Fibroblast of the aortic adventitia (primary cell): ENCODE measurements at regions not wholly inside any gene's neighbourhood (a gene's known extent, or its start where the extent isn't known, plus 50 kb on each side); places are given as distances from the start of the nearest gene placed in this dataset.

Experiments
- DNase-seq: peaks from one replicate; pipeline ENCODE4 v3.0.0-alpha.2; 2010; ENCODE audit warnings: low read depth
- H3K4me3 ChIP-seq: 2 replicates; pipeline ENCODE4 v1.5.1; 2011; ENCODE audit warnings: low read depth, mild to moderate bottlenecking, control low read depth, low read length, moderate library complexity
- CTCF ChIP-seq: IDR thresholded peaks from 2 replicates; pipeline ENCODE4 v1.5.1; 2011; ENCODE audit warnings: mild to moderate bottlenecking, low read length, control low read depth, inconsistent platforms; ENCODE audit not compliant: insufficient read depth

GRCh38 chr12:84492351-84492883 lies 420.2 kb downstream of the SLC6A15 start:
- DNase-seq: no peak
- H3K4me3 ChIP-seq: no peak overlapping the region
- no peak for TF ChIP-seq CTCF

- DNase-seq: no peak
- no peak overlapping the region for H3K4me3 ChIP-seq
- TF ChIP-seq CTCF: no peak
Observed at GRCh38 chr12:84484798-84485197, 427.8 kb downstream of the SLC6A15 start.

GRCh38 chr12:84480803-84481202 lies 431.8 kb downstream of the SLC6A15 start:
- no peak for DNase-seq
- no peak for TF ChIP-seq CTCF
- no peak overlapping the region for H3K4me3 ChIP-seq

GRCh38 chr12:84470361-84470760 lies 442.2 kb downstream of the SLC6A15 start:
- no peak overlapping the region for H3K4me3 ChIP-seq
- DNase-seq: no peak
- TF ChIP-seq CTCF: no peak

GRCh38 chr12:84464616-84465015 lies 448.0 kb downstream of the SLC6A15 start:
- DNase-seq: peak; percentile 14
- no peak overlapping the region for H3K4me3 ChIP-seq
- TF ChIP-seq CTCF: no peak

- DNase-seq: peak; percentile 82
- TF ChIP-seq CTCF: no peak
- H3K4me3 ChIP-seq: no peak overlapping the region
Observed at GRCh38 chr12:84463741-84464495, 448.7 kb downstream of the SLC6A15 start.
